Testis (tissue), 2 donors: ENCODE measurements at regions not wholly inside any gene's neighbourhood (a gene's known extent, or its start where the extent isn't known, plus 50 kb on each side); places are given as distances from the start of the nearest gene placed in this dataset.

Experiments used
- CTCF ChIP-seq, 3 experiments: fragments of 450-650 bp in 2 of 3; fragments of 200-600 bp in 1 of 3; sonication (generic) in 1 of 3; IDR thresholded peaks; one replicate each; pipeline ENCODE4 v1.5.1; 2016 to 2019; ENCODE audit warnings: antibody characterized with exemption in 3 of 3, mild to moderate bottlenecking in 2 of 3, moderate library complexity in 1 of 3
- POLR2A ChIP-seq: fragments of 450-650 bp; IDR thresholded peaks from one replicate; pipeline ENCODE4 v1.6.1; 2017; ENCODE audit warnings: antibody characterized with exemption, mild to moderate bottlenecking, moderate library complexity

- TF ChIP-seq CTCF (IDR thresholded peaks at IDR 0.05) (no peak), POLR2A (no peak)
Measured at GRCh38 chr7:36092221-36092771, 60.8 kb upstream of the EEPD1 start.
